KMS-11 (cell line): ENCODE measurements at regions not wholly inside any gene's neighbourhood (a gene's known extent, or its start where the extent isn't known, plus 50 kb on each side); places are given as distances from the start of the nearest gene placed in this dataset.

Source experiments
- H2AFZ ChIP-seq: fragments of 200-600 bp; sonication (generic); 2 replicates; pipeline ENCODE4 v1.6.1; 2016; ENCODE audit warnings: antibody characterized with exemption, mixed run types, low read depth
- H3K27ac ChIP-seq: fragments of 200-600 bp; sonication (generic); 2 replicates; pipeline ENCODE4 v1.6.1; 2016; ENCODE audit warnings: mild to moderate bottlenecking, mixed run types
- H3K27me3 ChIP-seq: fragments of 200-600 bp; sonication (generic); 2 replicates; pipeline ENCODE4 v1.6.1; 2017; ENCODE audit warnings: mild to moderate bottlenecking, low read depth, mixed run types, moderate library complexity; ENCODE audit not compliant: insufficient read depth
- H3K36me3 ChIP-seq: fragments of 200-600 bp; sonication (generic); 2 replicates; pipeline ENCODE4 v1.6.1; 2017; ENCODE audit warnings: mild to moderate bottlenecking, mixed run types; ENCODE audit not compliant: insufficient read depth
- H3K4me1 ChIP-seq: fragments of 200-600 bp; sonication (generic); 2 replicates; pipeline ENCODE4 v1.6.1; 2016; ENCODE audit warnings: mild to moderate bottlenecking, low read depth, mixed run types; ENCODE audit not compliant: poor library complexity, severe bottlenecking
- H3K4me2 ChIP-seq: fragments of 200-600 bp; sonication (generic); 2 replicates; pipeline ENCODE4 v1.7.0; 2016; ENCODE audit warnings: mild to moderate bottlenecking, mixed run types
- H3K4me3 ChIP-seq: fragments of 200-600 bp; sonication (generic); IDR thresholded peaks from 2 replicates; pipeline ENCODE4 v1.6.1; 2017; ENCODE audit warnings: low read depth, low read length, mixed read lengths; ENCODE audit not compliant: insufficient read depth
- H3K79me2 ChIP-seq: fragments of 200-600 bp; sonication (generic); 2 replicates; pipeline ENCODE4 v1.6.1; 2016; ENCODE audit warnings: low read depth, mixed run types; ENCODE audit not compliant: insufficient read depth
- H3K9ac ChIP-seq: fragments of 200-600 bp; sonication (generic); 2 replicates; pipeline ENCODE4 v1.6.1; 2016; ENCODE audit warnings: mild to moderate bottlenecking, mixed run types
- H4K20me1 ChIP-seq: fragments of 200-600 bp; sonication (generic); 2 replicates; pipeline ENCODE4 v1.6.1; 2016; ENCODE audit warnings: mild to moderate bottlenecking, mixed run types; ENCODE audit not compliant: insufficient read depth
- TF ChIP-seq, protein P1 (sequence below): fragments of 200-600 bp; sonication (generic); conservative IDR thresholded peaks from 2 replicates; pipeline ENCODE4 v1.6.1; 2017; ENCODE audit warnings: low read depth, mild to moderate bottlenecking, antibody characterized with exemption, low read length, moderate library complexity, mixed read lengths

DNA sequence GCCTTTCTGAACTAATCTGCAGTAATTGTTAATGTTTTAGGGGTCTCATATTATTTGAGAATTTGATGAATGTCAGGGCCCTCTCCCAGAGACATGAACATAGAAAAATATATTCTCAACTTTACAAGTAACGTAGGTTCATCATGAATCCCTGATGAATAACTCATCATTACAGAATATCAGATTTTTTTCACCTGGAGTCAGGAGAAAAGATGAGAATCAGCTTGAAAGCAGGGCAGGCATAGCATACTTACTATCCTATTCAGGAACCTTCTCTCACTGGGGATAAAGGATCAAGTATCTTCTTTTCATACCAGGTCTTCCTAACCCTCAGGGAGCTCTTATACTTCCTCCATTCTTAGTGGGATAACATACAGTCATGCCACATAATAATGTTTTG is 552.6 kb upstream of the TBL1XR1 start:
- Histone ChIP-seq H4K20me1 (no peaks in the 10 kb centered on the region), H3K4me3 (no peak overlapping the region), H3K27me3 (no peaks in the 10 kb centered on the region), H3K4me2 (no peak overlapping the region), H3K79me2 (no peaks in the 10 kb centered on the region), H3K36me3 (no peaks in the 10 kb centered on the region), H3K4me1 (no peaks in the 10 kb centered on the region), H3K27ac (no peak overlapping the region), H2AFZ (no peak overlapping the region), H3K9ac (no peak overlapping the region)
- TF ChIP-seq, protein P1, sequence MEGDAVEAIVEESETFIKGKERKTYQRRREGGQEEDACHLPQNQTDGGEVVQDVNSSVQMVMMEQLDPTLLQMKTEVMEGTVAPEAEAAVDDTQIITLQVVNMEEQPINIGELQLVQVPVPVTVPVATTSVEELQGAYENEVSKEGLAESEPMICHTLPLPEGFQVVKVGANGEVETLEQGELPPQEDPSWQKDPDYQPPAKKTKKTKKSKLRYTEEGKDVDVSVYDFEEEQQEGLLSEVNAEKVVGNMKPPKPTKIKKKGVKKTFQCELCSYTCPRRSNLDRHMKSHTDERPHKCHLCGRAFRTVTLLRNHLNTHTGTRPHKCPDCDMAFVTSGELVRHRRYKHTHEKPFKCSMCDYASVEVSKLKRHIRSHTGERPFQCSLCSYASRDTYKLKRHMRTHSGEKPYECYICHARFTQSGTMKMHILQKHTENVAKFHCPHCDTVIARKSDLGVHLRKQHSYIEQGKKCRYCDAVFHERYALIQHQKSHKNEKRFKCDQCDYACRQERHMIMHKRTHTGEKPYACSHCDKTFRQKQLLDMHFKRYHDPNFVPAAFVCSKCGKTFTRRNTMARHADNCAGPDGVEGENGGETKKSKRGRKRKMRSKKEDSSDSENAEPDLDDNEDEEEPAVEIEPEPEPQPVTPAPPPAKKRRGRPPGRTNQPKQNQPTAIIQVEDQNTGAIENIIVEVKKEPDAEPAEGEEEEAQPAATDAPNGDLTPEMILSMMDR, result no peak

DNA sequence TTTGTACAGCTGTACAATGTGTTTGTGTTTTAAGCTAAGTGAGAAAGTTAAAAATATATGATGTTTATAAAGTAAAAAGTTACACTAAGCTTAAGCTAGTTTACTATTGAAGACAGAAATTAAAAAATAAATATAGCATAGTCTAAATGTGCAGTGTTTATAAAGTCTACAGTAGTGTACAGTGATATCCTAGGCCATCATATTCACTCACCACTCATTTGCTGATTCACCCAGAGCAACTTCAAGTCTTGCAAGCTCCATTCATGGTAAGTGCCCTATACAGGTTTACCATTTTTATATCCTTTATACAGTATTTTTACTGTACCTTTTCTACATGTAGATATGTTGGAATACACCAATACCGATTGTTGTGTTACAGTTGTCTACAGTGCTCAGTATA is 553.2 kb upstream of the TBL1XR1 start:
- H2AFZ ChIP-seq, result no peak overlapping the region
- no peaks in the 10 kb centered on the region for H3K27me3 ChIP-seq
- H3K9ac ChIP-seq, result no peak overlapping the region
- H4K20me1 ChIP-seq, result no peaks in the 10 kb centered on the region
- H3K4me3 ChIP-seq, result no peak overlapping the region
- H3K4me2 ChIP-seq, result no peak overlapping the region
- no peaks in the 10 kb centered on the region for H3K79me2 ChIP-seq
- TF ChIP-seq, protein P1, result no peak
- H3K4me1 ChIP-seq, result no peaks in the 10 kb centered on the region
- H3K36me3 ChIP-seq, result no peaks in the 10 kb centered on the region
- no peak overlapping the region for H3K27ac ChIP-seq

DNA sequence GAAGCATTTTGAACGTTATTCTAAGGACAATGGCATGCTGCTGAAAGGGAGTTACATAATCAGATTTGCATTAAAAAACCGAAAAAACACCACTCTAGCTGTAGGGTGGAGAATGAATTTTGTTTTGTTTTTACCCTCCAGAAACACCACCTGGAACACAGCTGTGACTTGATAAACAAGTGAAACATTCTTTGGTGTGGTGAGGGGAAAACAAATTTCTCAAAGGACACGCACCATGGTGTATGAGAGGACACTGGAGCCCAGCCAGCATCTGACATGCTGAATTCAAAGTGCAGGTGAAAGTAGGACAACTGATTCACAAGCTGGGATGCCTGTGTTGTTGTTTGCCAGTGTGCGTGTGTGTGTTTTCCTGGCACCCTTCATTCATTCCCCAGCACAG is 554.5 kb upstream of the TBL1XR1 start:
- Histone ChIP-seq H3K27me3 (no peaks in the 10 kb centered on the region), H3K79me2 (no peaks in the 10 kb centered on the region), H3K4me3 (no peak overlapping the region), H3K27ac (no peak overlapping the region), H4K20me1 (no peaks in the 10 kb centered on the region), H3K4me2 (no peak overlapping the region), H3K9ac (no peak overlapping the region), H3K4me1 (no peaks in the 10 kb centered on the region), H2AFZ (no peak overlapping the region), H3K36me3 (no peaks in the 10 kb centered on the region)
- TF ChIP-seq, protein P1, result no peak

DNA sequence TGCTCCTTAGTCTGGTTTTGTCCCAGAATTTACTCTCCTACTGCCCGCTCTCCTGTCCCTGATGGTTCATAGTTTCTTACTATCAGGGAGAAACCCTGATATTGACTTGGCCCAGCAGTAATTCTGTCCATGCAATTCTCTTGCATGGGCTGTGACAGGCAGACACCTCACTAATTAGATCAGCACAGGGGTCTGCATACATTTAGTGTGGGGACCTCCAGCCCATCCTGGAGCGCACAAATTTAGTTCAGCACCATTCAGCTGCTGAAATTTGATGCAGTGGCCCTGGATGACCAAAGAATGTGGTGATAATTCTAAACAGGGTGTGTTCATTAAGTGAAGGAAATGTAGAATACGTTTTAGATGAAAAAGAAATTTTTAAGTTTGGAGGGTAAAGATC is 555.5 kb upstream of the TBL1XR1 start:
- H3K4me2 ChIP-seq, result no peak overlapping the region
- no peaks in the 10 kb centered on the region for H3K79me2 ChIP-seq

More for the DNA sequence above, 555.5 kb upstream of the TBL1XR1 start:
- TF ChIP-seq, protein P1, result no peak
- Histone ChIP-seq H3K4me1 (no peaks in the 10 kb centered on the region), H3K9ac (no peak overlapping the region), H3K36me3 (no peaks in the 10 kb centered on the region), H3K27me3 (no peaks in the 10 kb centered on the region), H4K20me1 (no peaks in the 10 kb centered on the region), H3K27ac (no peak overlapping the region), H3K4me3 (no peak overlapping the region), H2AFZ (no peak overlapping the region)
